GM18502 (cell line): ENCODE measurements at regions not wholly inside any gene's neighbourhood (a gene's known extent, or its start where the extent isn't known, plus 50 kb on each side); places are given as distances from the start of the nearest gene placed in this dataset.

Experiments used
- ATAC-seq: cut with Tn5 transposase; IDR thresholded peaks from one replicate; pipeline ENCODE4 v1.9.1; 2021; ENCODE audit warnings: mild to moderate bottlenecking; ENCODE audit not compliant: unreplicated experiment, poor library complexity

DNA sequence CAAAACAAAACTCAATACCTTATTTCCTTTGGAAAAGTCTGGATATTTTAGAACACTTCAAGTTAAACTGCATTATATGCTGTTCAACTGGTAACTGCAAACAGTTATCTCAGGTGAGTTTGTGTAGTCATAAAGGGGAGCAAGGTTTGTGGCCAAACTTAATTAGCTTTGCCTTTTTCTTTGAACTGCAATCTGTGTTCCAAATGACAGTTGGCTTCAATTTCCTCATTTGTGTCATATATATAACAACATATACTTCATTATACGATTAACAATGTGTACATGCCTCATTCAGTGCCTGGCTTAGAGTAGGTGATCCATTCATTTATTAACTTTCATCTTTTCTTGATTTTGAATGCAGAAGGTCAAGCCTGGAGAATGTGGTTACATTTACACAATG is 55.8 kb downstream of the KCNE4 start:
- no peak for ATAC-seq

DNA sequence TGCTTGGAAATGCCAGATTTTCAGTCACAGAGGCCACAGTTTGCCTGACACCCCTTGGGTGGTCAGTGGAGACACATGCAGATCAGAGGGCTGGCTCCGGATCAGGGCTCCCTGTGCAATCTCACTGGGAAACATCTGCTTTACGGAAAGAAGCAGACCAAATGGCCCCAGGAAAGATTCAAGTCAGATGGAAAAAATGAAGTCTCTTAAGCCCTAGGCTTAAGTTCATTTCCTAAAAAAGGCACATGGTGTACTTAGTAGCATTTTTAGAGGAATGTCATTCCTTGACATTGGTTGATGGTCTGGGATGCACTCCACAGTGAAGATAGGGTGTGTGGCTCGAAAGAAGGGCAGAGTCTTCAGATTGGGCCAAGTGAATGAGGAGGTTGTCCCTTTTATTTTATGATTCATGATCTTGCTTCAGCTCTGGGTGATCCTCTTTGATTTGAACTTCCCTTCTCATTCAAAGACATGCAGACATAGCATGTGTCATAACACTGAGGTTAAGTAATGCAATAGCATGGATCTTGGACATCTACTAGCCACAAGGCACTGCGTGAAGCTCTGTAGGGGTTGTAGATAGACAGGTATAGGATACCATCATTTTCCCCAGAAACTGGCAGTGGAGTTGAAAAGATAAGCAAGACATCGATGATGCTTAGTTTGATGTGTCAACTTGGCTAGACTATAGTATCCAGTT is 56.5 kb downstream of the KCNE4 start:
- no peak for ATAC-seq

- ATAC-seq: no peak
Measured at GRCh38 chr2:223109341-223109740, 57.4 kb downstream of the KCNE4 start.

DNA sequence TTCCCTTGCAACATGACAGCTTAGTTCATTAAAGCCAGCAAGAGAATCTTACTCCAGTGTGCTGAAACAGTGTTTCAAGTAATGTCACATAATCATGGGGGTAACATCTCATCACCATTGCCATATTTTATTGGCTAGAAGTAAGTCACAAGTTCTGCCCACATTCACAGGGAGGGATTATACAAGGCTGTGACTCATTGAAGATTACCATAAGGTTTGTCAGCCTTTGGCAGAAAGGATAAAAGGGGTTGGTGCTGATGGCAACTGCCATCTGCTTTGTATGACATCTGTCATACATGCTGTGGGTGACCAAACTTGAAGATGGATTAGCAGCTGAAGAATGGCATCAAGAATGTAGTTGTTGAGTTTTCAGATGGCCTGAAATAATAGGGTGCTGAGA is 61.2 kb downstream of the KCNE4 start:
- no peak for ATAC-seq

DNA sequence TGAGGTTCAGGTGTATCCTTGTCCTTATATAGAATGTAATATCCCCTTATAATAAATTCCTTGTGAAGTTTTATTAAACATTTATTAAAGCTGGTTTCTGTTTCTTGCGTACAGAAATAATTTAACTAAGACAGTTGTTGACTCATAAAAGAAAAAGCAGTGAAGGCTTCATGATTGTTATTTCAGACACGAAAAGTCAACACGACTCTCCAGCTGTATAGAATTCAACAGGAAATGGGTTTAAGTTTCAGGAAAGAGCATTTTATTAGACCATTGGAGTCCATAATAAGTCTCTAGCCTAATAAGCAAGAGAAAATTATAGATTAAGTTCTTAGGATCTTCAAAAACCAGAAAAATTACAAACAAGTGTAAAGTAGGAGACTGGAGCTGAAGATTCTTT is 62.2 kb downstream of the KCNE4 start:
- ATAC-seq: no peak

DNA sequence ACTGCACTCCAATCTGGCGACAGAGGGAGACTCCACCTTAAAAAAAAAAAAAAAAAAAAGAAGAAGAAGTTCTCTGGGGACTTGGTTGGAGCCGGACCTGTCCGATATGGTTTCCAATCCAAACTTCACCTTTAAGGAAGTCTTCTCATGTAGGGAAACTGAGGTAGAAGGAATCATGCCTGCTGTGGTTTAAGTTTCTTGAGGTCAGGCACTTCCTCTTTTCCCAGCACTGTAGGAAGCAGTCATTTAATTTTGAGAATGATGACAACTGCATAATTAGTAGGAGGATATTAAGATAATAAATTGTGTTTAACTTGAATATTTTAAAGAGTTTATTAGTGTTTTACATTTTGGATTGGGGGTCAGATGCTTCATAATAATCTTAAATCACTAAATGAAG is 62.9 kb downstream of the KCNE4 start:
- ATAC-seq: no peak

GRCh38 chr2:223117533-223117932 is 65.5 kb downstream of the KCNE4 start:
- ATAC-seq: no peak

- no peak for ATAC-seq
Measured at GRCh38 chr2:223121283-223121682, 69.3 kb downstream of the KCNE4 start.

GRCh38 chr2:223122781-223123180 is 70.8 kb downstream of the KCNE4 start:
- no peak for ATAC-seq

DNA sequence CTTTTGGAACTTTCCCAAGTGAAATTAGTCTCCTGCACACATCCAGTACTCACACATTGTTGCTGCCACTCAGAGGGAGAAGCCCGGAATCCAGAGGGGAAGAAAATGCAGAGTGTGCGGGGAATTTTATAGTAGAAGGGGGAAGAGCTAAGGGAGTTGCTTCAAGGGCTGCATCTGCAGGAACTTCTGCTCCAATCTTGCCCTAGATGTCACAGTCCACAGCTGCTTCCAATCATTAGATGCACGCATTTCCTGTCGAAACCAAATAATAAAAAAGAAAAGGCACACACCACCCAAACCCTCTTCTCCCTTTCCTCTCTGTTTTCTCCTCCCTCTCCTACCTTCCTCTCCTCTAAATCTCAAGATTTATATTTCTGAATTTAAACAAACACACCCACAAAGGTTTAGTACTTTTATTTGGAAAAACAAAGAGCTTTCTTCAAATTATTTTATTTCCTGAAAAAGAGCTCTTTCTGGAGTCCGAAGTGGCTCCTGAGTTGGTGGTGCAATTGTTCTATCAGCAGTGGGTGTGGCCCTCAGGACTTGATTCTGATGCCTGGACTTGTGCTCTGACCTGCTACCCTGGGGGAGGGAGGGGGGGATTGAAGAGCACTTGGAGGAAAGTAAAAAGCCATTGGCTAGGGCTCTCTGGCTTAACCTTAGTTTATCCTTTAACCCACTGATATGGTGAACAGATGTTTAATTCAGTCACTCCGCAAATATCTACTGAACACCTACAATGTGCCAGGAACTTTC is 72.0 kb downstream of the KCNE4 start:
- no peak for ATAC-seq

GRCh38 chr2:223141606-223142005 is 89.6 kb downstream of the KCNE4 start:
- no peak for ATAC-seq

DNA sequence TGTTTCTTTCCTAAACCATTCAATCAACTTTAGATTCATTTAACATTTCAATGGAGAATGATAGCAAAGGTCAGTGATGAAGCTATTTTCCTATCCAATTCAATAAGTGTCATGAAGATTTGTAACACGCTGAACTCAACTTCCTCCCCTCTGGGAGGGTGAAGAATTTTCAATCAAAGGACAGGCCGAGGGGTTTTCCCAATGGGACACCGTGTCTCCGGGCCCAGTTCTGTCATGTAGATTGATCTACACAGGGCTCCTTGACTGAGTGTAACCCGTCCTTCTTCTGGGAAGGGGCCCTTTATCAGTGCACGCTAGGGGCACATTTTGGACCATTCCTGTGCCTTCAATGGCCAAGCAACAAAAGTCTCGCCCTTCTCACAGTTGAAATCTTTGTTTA is 90.1 kb downstream of the KCNE4 start:
- no peak for ATAC-seq

DNA sequence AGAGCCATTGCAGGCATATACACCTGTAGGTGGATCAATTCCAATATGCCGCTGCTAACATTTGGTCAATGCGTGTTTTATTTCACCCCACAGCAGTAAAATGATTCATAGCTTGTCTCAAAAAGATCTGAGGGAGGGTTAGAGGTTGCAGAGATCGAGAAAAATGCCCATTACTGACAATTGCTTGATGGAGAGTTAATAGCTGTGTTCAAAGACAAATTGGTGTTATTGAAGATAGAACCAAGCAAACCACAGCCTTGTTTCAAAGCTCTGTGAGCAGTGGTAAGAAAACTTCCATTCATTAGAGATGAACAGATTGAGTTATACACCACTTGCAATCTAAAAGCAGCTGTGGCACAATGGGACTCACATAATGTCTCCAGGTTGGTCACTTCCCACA is 95.4 kb downstream of the KCNE4 start:
- ATAC-seq: no peak

- ATAC-seq: no peak
Measured at GRCh38 chr2:223148516-223148915, 96.5 kb downstream of the KCNE4 start.

- no peak for ATAC-seq
Measured at GRCh38 chr2:223155956-223156355, 104.0 kb downstream of the KCNE4 start.

DNA sequence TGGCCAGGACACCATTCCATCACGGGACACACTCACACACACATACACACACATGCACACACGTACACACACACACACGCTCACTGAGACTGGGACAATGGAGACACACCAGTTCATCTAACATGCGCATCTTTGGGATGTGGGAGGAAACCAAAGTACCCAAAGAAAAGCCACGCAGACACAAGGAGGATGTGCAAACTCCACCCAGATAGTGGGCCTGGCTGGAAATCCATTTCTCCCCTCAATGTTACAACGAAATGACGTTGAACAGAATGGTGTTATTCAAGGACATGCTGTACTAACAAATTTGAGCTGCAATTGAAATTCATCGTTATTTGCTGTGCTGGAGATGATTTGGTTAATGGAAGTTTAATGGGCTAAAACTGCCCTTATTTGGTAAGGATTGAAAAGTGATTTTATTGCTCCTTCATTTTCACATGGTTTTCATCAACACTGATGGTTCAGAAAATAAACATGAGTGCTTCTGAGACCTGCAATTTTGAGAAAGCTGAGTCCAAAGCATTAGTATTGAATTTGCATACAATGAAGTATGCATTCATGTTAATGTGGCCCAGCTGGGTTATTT is 110.0 kb downstream of the KCNE4 start:
- ATAC-seq: no peak

GRCh38 chr2:223165423-223166214 is 113.6 kb downstream of the KCNE4 start:
- no peak for ATAC-seq

- no peak for ATAC-seq
Measured at GRCh38 chr2:223166215-223166493, 114.2 kb downstream of the KCNE4 start.

GRCh38 chr2:223166983-223167650 is 115.1 kb downstream of the KCNE4 start:
- no peak for ATAC-seq

DNA sequence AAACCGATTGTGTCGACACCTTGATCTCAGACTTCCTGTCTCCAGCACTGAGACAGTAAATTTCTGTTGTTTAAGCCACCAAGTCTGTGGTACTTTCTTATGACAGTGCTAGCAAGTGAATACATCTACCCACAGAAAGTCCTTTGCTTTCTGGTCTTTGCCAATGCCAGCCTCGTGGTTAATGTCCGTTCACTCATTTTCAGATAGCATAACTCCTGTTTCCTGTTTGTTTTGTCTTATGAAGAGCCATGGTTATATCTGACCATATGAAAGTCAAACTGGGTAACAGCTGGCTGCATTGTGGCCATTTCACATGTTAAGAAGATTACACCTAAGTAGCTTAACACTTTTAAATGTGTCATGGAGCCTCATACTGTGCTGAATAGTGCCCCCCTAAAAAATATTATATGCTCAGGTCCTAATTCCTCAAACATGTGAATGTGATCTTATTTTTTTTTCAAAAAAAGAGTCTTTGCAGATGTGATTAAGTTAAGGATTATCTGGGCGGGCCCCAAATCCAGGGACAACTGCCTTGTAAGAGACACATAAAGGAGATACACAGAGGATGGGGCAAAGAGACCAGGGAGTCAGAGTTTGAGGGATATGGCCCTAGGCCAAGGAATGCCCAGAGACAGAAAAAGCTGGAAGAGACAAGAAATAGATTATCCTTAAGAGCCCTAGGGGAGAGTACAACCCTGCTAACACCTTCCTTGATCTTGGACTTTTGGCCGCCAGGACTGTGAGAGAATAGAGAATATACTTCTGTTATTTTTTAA is 118.0 kb downstream of the KCNE4 start:
- ATAC-seq: peak; percentile 62
